ENCODE measurements at regions not wholly inside any gene's neighbourhood (a gene's known extent, or its start where the extent isn't known, plus 50 kb on each side); places are given as distances from the start of the nearest gene placed in this dataset.
"Not testable (repeated sequence)": the region's sequence is repeated elsewhere in the genome, so short reads cannot be mapped to it uniquely, and the experiment has no call there.

- peaks cover 29% of the 10 kb centered on the region for H3K27me3 Mint-ChIP-seq (ENCODE audit: unreplicated experiment)
- H3K4me1 Mint-ChIP-seq (ENCODE audit: low read depth, unreplicated experiment), result no peaks in the 10 kb centered on the region
- no peak for DNase-seq
- CTCF ChIA-PET, result no interaction called here
- H3K27ac Mint-ChIP-seq (ENCODE audit: unreplicated experiment), result no peak overlapping the region
- H3K9me3 Mint-ChIP-seq (ENCODE audit: low read depth, unreplicated experiment), result no peaks in the 10 kb centered on the region
- intact Hi-C loops (cut with micrococcal nuclease; ENCODE audit: unreplicated experiment), result no loop called here
- no peak for TF ChIP-seq CTCF (IDR thresholded peaks at IDR 0.05; ENCODE audit: unreplicated experiment)
- no peak overlapping the region for H3K4me3 Mint-ChIP-seq (ENCODE audit: low read depth, unreplicated experiment)
- no TSS peak for BruUV-seq (replicated peaks)
- H3K36me3 Mint-ChIP-seq (ENCODE audit: insufficient read depth, unreplicated experiment), result no peaks in the 10 kb centered on the region
Measured at GRCh38 chr9:34773306-34773910, 63.5 kb upstream of the CCL21 start.

- BruUV-seq (replicated peaks), result no TSS peak
- intact Hi-C loops (cut with micrococcal nuclease; ENCODE audit: unreplicated experiment), result no loop called here
- no peak overlapping the region for H3K27ac Mint-ChIP-seq (ENCODE audit: unreplicated experiment)
- no peak for TF ChIP-seq CTCF (IDR thresholded peaks at IDR 0.05; ENCODE audit: unreplicated experiment)
- peaks cover 35% of the 10 kb centered on the region for H3K27me3 Mint-ChIP-seq (ENCODE audit: unreplicated experiment)
- CTCF ChIA-PET, result no interaction called here
- no peaks in the 10 kb centered on the region for H3K9me3 Mint-ChIP-seq (ENCODE audit: low read depth, unreplicated experiment)
- H3K4me1 Mint-ChIP-seq (ENCODE audit: low read depth, unreplicated experiment), result no peaks in the 10 kb centered on the region
- DNase-seq, result no peak
- H3K4me3 Mint-ChIP-seq (ENCODE audit: low read depth, unreplicated experiment), result no peak overlapping the region
- no peaks in the 10 kb centered on the region for H3K36me3 Mint-ChIP-seq (ENCODE audit: insufficient read depth, unreplicated experiment)
Measured at GRCh38 chr9:34771007-34771406, 61.1 kb upstream of the CCL21 start.

- H3K36me3 Mint-ChIP-seq (ENCODE audit: insufficient read depth, unreplicated experiment); H3K4me1 Mint-ChIP-seq (ENCODE audit: low read depth, unreplicated experiment); DNase-seq; BruUV-seq (replicated peaks); H3K27ac Mint-ChIP-seq (ENCODE audit: unreplicated experiment); CTCF ChIA-PET; H3K4me3 Mint-ChIP-seq (ENCODE audit: low read depth, unreplicated experiment); intact Hi-C loops (cut with micrococcal nuclease; ENCODE audit: unreplicated experiment); H3K9me3 Mint-ChIP-seq (ENCODE audit: low read depth, unreplicated experiment): not testable (repeated sequence)
- peaks cover 38% of the 10 kb centered on the region for H3K27me3 Mint-ChIP-seq (ENCODE audit: unreplicated experiment)
Measured at GRCh38 chr9:34767087-34767486, 57.2 kb upstream of the CCL21 start.

GRCh38 chr9:34760196-34761040 lies 50.5 kb upstream of the CCL21 start:
- peak; percentile 55 for DNase-seq
- peaks cover 49% of the 10 kb centered on the region for H3K27me3 Mint-ChIP-seq (ENCODE audit: unreplicated experiment)
- H3K9me3 Mint-ChIP-seq (ENCODE audit: low read depth, unreplicated experiment); H3K4me3 Mint-ChIP-seq (ENCODE audit: low read depth, unreplicated experiment); H3K36me3 Mint-ChIP-seq (ENCODE audit: insufficient read depth, unreplicated experiment); H3K4me1 Mint-ChIP-seq (ENCODE audit: low read depth, unreplicated experiment); H3K27ac Mint-ChIP-seq (ENCODE audit: unreplicated experiment); BruUV-seq (replicated peaks): not testable (repeated sequence)
- CTCF ChIA-PET, result interaction anchor here (0.5 to 1.5 kb wide), 6 partner anchors 12 to 887 kb away, joined by 3 to 7 read pairs (median 6); no protein-coding TSS in a partner anchor
- TF ChIP-seq CTCF (IDR thresholded peaks at IDR 0.05; ENCODE audit: unreplicated experiment), result peak; percentile 55
- intact Hi-C loops (cut with micrococcal nuclease; ENCODE audit: unreplicated experiment), result loop anchor here (5.0 kb wide), 1 partner anchor 227 kb away; the partner anchor contains the start of gene DNAJB5

Data from Calu3 (cell line).